Activated naive CD4-positive, alpha-beta T cell treated with anti-CD3 and anti-CD28 coated beads for 36 hours (primary cell): ENCODE measurements at regions not wholly inside any gene's neighbourhood (a gene's known extent, or its start where the extent isn't known, plus 50 kb on each side); places are given as distances from the start of the nearest gene placed in this dataset.
"Not testable (repeated sequence)": the region's sequence is repeated elsewhere in the genome, so short reads cannot be mapped to it uniquely, and the experiment has no call there.

Source experiments
- CTCF ChIA-PET: fragments of 350-600 bp; sonication (Branson Sonifier 250); formaldehyde crosslinking; loops from one replicate; lab custom pipeline; 2021; ENCODE audit warnings: antibody characterized with exemption; lab: Charles Lee
- DNase-seq: peaks from one replicate; pipeline ENCODE4 v3.0.0-alpha.2; 2020
- H3K27ac Mint-ChIP-seq: one replicate; pipeline ENCODE4 v1.8.0; 2021; ENCODE audit warnings: mild to moderate bottlenecking, mixed read lengths
- H3K27me3 Mint-ChIP-seq: one replicate; pipeline ENCODE4 v1.8.0; 2021; ENCODE audit warnings: low read depth, mixed read lengths
- H3K36me3 Mint-ChIP-seq: one replicate; pipeline ENCODE4 v1.8.0; 2021; ENCODE audit warnings: low read depth, mixed read lengths
- H3K4me1 Mint-ChIP-seq: one replicate; pipeline ENCODE4 v1.8.0; 2021; ENCODE audit warnings: low read depth, mixed read lengths
- H3K4me3 Mint-ChIP-seq: one replicate; pipeline ENCODE4 v1.8.0; 2021; ENCODE audit warnings: mild to moderate bottlenecking, moderate library complexity, mixed read lengths
- H3K9me3 Mint-ChIP-seq: one replicate; pipeline ENCODE4 v1.8.0; 2021; ENCODE audit warnings: mixed read lengths
- intact Hi-C: fragments of 100-400 bp; cut with micrococcal nuclease; formaldehyde crosslinking; loops from one replicate; pipeline ENCODE4 v1.15.1; 2023

GRCh38 chr16:5206331-5206990 is 108.9 kb upstream of the EEF2KMT start:
- Mint-ChIP-seq H3K4me3 (no peak overlapping the region), H3K27me3 (no peaks in the 10 kb centered on the region), H3K36me3 (no peaks in the 10 kb centered on the region), H3K4me1 (no peaks in the 10 kb centered on the region), H3K9me3 (no peaks in the 10 kb centered on the region), H3K27ac (no peak overlapping the region)
- intact Hi-C loops: no loop called here
- DNase-seq: no peak
- CTCF ChIA-PET: no interaction called here

DNA sequence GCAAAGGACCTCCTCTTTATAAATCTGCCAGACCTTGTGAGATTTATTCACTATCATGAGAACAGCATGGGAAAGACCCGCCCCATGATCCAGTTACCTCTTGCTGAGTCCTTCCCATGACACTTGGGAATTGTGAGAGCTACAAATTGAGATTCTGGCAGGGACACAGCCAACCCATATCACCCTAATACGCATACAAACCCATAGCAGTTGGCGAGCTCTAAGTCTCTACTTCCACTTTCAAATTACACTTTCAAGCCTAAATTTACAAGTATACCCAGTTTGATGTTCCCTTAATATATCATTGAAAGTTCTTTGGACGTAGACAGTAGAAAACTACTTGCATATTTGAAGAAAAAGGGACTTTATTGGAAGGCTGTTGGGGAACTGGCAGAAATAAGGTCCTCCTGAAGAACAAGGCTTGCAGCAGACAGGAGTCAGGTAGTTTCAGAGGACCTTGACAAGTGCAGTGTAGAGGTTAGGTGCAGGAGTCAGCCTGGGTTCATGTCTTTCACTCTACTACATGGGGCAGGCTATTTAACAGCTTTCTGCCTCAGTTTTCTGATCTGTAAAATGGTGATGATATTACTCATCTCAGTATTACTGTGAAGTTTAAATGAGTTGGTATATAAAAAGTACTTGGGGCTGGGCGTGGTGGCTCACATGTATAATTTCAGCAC is 107.9 kb upstream of the EEF2KMT start:
- Mint-ChIP-seq H3K9me3 (no peaks in the 10 kb centered on the region), H3K27me3 (no peaks in the 10 kb centered on the region), H3K27ac (no peak overlapping the region), H3K4me3 (no peak overlapping the region), H3K36me3 (no peaks in the 10 kb centered on the region), H3K4me1 (no peaks in the 10 kb centered on the region)
- CTCF ChIA-PET: no interaction called here
- intact Hi-C loops: no loop called here
- DNase-seq: no peak

DNA sequence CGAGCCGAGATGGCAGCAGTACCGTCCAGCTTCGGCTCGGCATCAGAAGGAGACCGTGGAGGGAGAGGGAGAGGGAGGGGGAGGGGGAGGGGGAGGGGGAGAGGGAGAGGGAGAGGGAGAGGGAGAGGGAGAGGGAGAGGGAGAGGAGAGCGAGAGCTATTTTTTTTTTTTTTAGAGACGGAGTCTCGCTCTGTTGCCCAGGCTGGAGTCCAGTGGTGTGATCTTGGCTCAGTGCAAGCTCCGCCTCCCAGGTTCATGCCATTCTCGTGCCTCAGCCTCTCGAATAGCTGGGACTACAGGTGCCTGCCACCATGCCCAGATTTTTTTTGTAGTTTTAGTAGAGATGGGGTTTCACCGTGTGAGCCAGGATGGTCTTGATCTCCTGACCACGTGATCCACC is 106.1 kb upstream of the EEF2KMT start:
- H3K27ac Mint-ChIP-seq, DNase-seq, H3K4me1 Mint-ChIP-seq, CTCF ChIA-PET, H3K36me3 Mint-ChIP-seq, H3K9me3 Mint-ChIP-seq, H3K4me3 Mint-ChIP-seq, intact Hi-C loops, H3K27me3 Mint-ChIP-seq: not testable (repeated sequence)

DNA sequence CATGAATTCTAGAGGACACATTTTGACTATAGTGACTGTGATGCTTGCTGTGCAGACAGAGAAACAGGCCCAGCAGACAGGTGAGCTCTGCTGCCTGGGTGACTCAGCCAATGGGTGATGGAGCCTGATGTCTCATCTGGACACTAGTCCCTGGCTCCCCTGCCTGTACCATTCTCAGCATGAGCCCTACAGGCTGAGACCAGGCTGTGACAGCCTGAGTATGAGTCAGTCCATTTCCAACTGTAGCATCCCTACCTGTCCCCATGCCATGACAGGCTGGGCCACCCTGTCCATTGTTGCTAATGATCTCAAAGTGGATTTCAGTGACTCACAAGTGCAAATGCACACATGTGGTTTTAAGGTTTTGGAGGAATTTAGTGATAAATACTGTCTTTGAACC is 102.5 kb upstream of the EEF2KMT start:
- no peaks in the 10 kb centered on the region for H3K9me3 Mint-ChIP-seq
- CTCF ChIA-PET: no interaction called here
- intact Hi-C loops: no loop called here
- H3K4me1 Mint-ChIP-seq: no peaks in the 10 kb centered on the region
- no peak overlapping the region for H3K4me3 Mint-ChIP-seq
- H3K27me3 Mint-ChIP-seq: peaks cover 5% of the 10 kb centered on the region
- H3K27ac Mint-ChIP-seq: no peak overlapping the region
- DNase-seq: no peak
- H3K36me3 Mint-ChIP-seq: no peaks in the 10 kb centered on the region

- peaks cover 5% of the 10 kb centered on the region for H3K27me3 Mint-ChIP-seq
- H3K36me3 Mint-ChIP-seq: no peaks in the 10 kb centered on the region
- H3K27ac Mint-ChIP-seq: no peak overlapping the region
- no peaks in the 10 kb centered on the region for H3K4me1 Mint-ChIP-seq
- H3K4me3 Mint-ChIP-seq: no peak overlapping the region
- CTCF ChIA-PET: no interaction called here
- H3K9me3 Mint-ChIP-seq: no peaks in the 10 kb centered on the region
- intact Hi-C loops: no loop called here
- no peak for DNase-seq
Measured at GRCh38 chr16:5196204-5196603, 98.6 kb upstream of the EEF2KMT start.

GRCh38 chr16:5193861-5194260 is 96.3 kb upstream of the EEF2KMT start:
- Mint-ChIP-seq H3K36me3 (no peaks in the 10 kb centered on the region), H3K4me3 (no peak overlapping the region), H3K4me1 (no peaks in the 10 kb centered on the region), H3K27ac (no peak overlapping the region), H3K27me3 (peaks cover 5% of the 10 kb centered on the region), H3K9me3 (no peaks in the 10 kb centered on the region)
- intact Hi-C loops: no loop called here
- CTCF ChIA-PET: no interaction called here
- no peak for DNase-seq

DNA sequence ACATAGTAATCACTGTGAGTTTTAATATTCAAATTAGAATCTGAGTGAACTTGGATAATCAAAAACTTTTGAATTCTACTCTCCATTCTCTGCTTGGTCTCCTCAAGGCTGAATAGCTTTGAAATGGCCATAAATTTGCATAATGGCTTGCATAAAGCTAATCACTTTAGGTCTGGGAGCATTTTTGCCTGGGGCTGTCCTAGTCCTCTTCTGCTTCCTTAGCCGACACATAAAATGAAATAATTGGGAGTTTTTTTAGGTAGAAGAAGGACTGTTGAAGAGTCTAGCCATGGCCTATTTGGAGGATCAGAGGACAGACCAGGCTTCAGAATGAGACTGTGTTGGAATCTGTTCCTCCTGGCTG is 91.4 kb upstream of the EEF2KMT start:
- no peaks in the 10 kb centered on the region for H3K9me3 Mint-ChIP-seq
- intact Hi-C loops: no loop called here
- H3K4me1 Mint-ChIP-seq: no peaks in the 10 kb centered on the region
- CTCF ChIA-PET: no interaction called here
- no peak for DNase-seq
- H3K4me3 Mint-ChIP-seq: no peak overlapping the region
- H3K27ac Mint-ChIP-seq: no peak overlapping the region
- H3K27me3 Mint-ChIP-seq: no peaks in the 10 kb centered on the region
- H3K36me3 Mint-ChIP-seq: no peaks in the 10 kb centered on the region

- Mint-ChIP-seq H3K4me3 (no peak overlapping the region), H3K36me3 (no peaks in the 10 kb centered on the region), H3K27ac (no peak overlapping the region), H3K9me3 (no peaks in the 10 kb centered on the region), H3K4me1 (no peaks in the 10 kb centered on the region), H3K27me3 (no peaks in the 10 kb centered on the region)
- intact Hi-C loops: no loop called here
- DNase-seq: no peak
- CTCF ChIA-PET: interaction anchor here (0.6 kb wide), 1 partner anchor 276 kb away, joined by 3 read pairs; no protein-coding TSS in a partner anchor
Measured at GRCh38 chr16:5188318-5188988, 90.9 kb upstream of the EEF2KMT start.

DNA sequence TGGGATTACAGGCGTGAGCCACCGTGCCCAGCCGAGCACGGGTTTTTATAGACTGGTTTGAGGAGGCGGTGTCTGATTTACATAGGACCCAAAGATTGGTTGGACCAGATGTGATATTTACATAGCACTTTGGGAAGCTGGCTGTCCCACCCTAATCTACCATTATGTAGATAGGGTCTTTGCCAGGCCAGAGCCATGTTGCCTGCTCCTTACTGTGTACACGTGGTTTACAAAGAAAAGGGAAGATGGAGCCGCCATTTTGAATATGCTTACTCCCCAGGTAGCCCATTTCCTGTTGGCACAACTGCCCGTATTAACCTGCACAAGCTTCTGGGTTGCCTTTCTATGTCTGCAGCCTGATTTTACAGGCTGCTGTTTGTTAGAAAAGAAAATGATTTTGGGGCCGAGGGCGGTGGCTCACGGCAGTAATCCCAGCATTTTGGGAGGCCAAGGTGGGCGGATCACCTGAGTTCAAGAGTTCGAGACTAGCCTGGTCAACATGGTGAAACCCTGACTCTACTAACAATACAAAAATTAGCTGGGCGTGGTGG is 89.9 kb upstream of the EEF2KMT start:
- Mint-ChIP-seq H3K4me1 (no peaks in the 10 kb centered on the region), H3K4me3 (no peak overlapping the region), H3K9me3 (no peaks in the 10 kb centered on the region), H3K27me3 (no peaks in the 10 kb centered on the region), H3K27ac (no peak overlapping the region), H3K36me3 (no peaks in the 10 kb centered on the region)
- intact Hi-C loops: no loop called here
- DNase-seq: no peak
- CTCF ChIA-PET: no interaction called here

DNA sequence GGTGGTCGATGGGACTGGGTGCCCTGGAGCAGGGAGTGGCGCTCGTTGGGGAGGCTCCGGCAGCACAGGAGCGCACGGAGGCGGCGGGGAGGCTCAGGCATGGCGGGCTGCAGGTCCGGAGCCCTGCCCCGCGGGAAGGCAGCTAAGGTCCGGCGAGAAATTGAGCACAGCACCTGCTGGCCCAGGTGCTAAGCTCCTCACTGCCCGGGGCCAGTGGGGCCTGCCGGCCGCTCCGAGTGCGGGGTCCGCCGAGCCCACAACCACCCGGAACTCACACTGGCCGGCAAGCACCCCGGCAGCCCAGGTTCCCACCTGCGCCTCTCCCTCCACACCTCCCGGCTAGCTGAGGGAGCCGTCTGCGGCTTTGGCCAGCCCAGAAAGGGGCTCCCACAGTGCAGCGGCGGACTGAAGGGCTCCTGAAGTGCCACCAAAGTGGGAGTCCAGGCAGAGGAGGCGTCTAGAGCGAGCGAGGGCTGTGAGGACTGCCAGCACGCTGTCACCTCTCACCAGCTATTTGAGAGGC is 88.8 kb upstream of the EEF2KMT start:
- H3K4me3 Mint-ChIP-seq: no peak overlapping the region
- intact Hi-C loops: no loop called here
- no peaks in the 10 kb centered on the region for H3K9me3 Mint-ChIP-seq
- H3K27ac Mint-ChIP-seq: no peak overlapping the region
- no peaks in the 10 kb centered on the region for H3K36me3 Mint-ChIP-seq
- H3K27me3 Mint-ChIP-seq: no peaks in the 10 kb centered on the region
- CTCF ChIA-PET: no interaction called here
- DNase-seq: no peak
- no peaks in the 10 kb centered on the region for H3K4me1 Mint-ChIP-seq

DNA sequence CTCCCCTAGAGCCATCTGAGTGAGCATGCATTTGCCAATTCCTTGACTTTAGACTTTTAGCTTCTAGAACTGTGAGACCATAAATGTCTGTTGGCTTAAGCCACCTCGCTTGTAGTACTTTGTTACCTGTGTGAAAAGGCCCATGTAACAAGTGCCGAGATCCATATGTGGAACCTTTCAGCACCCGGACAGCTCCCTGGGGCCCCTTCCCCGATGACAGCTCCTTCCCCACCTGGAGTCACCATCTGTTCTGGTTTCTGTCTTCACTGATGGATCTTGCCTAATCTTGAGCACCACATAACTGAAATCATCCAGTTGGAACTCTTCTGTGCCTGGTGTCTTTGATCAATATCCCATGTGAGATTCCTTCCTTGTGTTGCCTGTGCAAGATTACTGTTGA is 78.9 kb upstream of the EEF2KMT start:
- H3K4me1 Mint-ChIP-seq: no peaks in the 10 kb centered on the region
- H3K9me3 Mint-ChIP-seq: peaks cover 12% of the 10 kb centered on the region
- no peak for DNase-seq
- H3K36me3 Mint-ChIP-seq: no peaks in the 10 kb centered on the region
- H3K27me3 Mint-ChIP-seq: peaks cover 10% of the 10 kb centered on the region
- no peak overlapping the region for H3K4me3 Mint-ChIP-seq
- CTCF ChIA-PET: no interaction called here
- no peak overlapping the region for H3K27ac Mint-ChIP-seq
- intact Hi-C loops: no loop called here

DNA sequence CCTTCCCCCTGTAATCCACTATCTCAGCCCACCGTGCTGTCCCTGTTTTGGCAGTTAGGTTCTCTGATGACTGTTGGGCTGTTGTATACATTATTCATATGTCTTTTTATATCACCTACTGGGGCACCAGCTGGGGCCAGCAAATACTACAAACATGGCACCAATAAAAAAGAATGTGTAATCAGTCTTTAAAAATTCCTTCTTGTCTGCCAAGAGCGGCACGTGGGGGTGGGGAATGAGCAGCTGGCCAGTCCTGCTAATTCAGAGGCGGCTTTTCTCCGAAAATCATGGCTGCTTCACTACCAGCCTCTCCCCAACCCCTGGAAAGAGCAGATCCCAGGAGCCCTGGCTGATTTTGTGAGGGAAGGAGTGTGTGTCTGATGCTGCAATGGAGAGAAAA is 77.7 kb upstream of the EEF2KMT start:
- Mint-ChIP-seq H3K27ac (no peak overlapping the region), H3K36me3 (no peaks in the 10 kb centered on the region), H3K27me3 (peaks cover 11% of the 10 kb centered on the region), H3K9me3 (peaks cover 12% of the 10 kb centered on the region), H3K4me3 (no peak overlapping the region), H3K4me1 (no peaks in the 10 kb centered on the region)
- CTCF ChIA-PET: no interaction called here
- intact Hi-C loops: no loop called here
- DNase-seq: no peak
